Spleen (tissue), 11 donors: ENCODE measurements at regions not wholly inside any gene's neighbourhood (a gene's known extent, or its start where the extent isn't known, plus 50 kb on each side); places are given as distances from the start of the nearest gene placed in this dataset.
"Not testable (repeated sequence)": the region's sequence is repeated elsewhere in the genome, so short reads cannot be mapped to it uniquely, and the experiment has no call there.

ENCODE experiments used
- DNase-seq: peaks from one replicate; pipeline ENCODE4 v3.0.0-alpha.2; 2020
- H3K27ac ChIP-seq, 8 donors: fragments of 200-600 bp; sonication (generic) in 7 of 8; 1 replicate in 4 of 8; 2 replicates in 4 of 8; pipeline versions ENCODE4 v1.5.0 to v1.8.0; 2016 to 2021; ENCODE audit warnings: inconsistent platforms in 4 of 8, mild to moderate bottlenecking in 4 of 8, moderate library complexity in 1 of 8
- H3K27me3 ChIP-seq, 7 donors: fragments of 200-600 bp; sonication (generic) in 6 of 7; replicated peaks in 1 of 7; 1 replicate in 4 of 7; 2 replicates in 3 of 7; pipeline versions ENCODE4 v1.5.0 to v1.8.0; 2016 to 2021; ENCODE audit warnings: inconsistent platforms in 3 of 7, mild to moderate bottlenecking in 1 of 7
- H3K36me3 ChIP-seq, 6 donors: fragments of 200-600 bp; sonication (generic) in 5 of 6; 1 replicate in 4 of 6; 2 replicates in 2 of 6; pipeline versions ENCODE4 v1.5.0 to v1.8.0; 2016 to 2021; ENCODE audit warnings: inconsistent platforms in 2 of 6
- H3K4me1 ChIP-seq, 6 donors: fragments of 200-600 bp; sonication (generic) in 5 of 6; 1 replicate in 3 of 6; 2 replicates in 3 of 6; pipeline versions ENCODE4 v1.5.0 to v1.8.0; 2016 to 2021; ENCODE audit warnings: inconsistent platforms in 3 of 6
- H3K4me3 ChIP-seq, 8 donors: fragments of 200-600 bp; sonication (generic) in 7 of 8; 1 replicate in 4 of 8; 2 replicates in 4 of 8; pipeline versions ENCODE4 v1.5.0 to v1.8.0; 2016 to 2021; ENCODE audit warnings: inconsistent platforms in 4 of 8, mild to moderate bottlenecking in 4 of 8, moderate library complexity in 2 of 8
- H3K9me3 ChIP-seq, 8 donors: fragments of 200-600 bp; sonication (generic) in 7 of 8; 1 replicate in 4 of 8; 2 replicates in 4 of 8; pipeline versions ENCODE4 v1.5.0 to v1.8.0; 2016 to 2021; ENCODE audit warnings: inconsistent platforms in 4 of 8
- POLR2A ChIP-seq, 3 donors: fragments of 450-650 bp; IDR thresholded peaks; one replicate each; pipeline ENCODE4 v1.5.1; 2017; ENCODE audit warnings: antibody characterized with exemption in 3 of 3, mild to moderate bottlenecking in 1 of 3
- POLR2AphosphoS5 ChIP-seq, 3 donors: sonication (generic); formaldehyde crosslinking; IDR thresholded peaks; one replicate each; pipeline ENCODE4 v1.5.1; 2017; ENCODE audit warnings: antibody characterized with exemption in 3 of 3
- WGBS, 5 donors: extraction: QIAGEN DNeasy Blood & Tissue Kit in 3 of 5; methylation state at CpG; one replicate each; pipeline versions ENCODE4 v1.1.5 to v1.1.7; 2013 to 2018; 5-methylcytosine and 5-hydroxymethylcytosine counted together
- intact Hi-C: fragments of 100-400 bp; cut with DNase I; formaldehyde crosslinking; loops from one replicate; pipeline ENCODE4 v1.15.0; 2023; ENCODE audit warnings: low total_unique reads
- TF ChIP-seq, protein P1 (sequence below), 11 experiments: fragments of 200-600 bp in 7 of 11; fragments of 450-650 bp in 4 of 11; sonication (generic) in 4 of 11; IDR thresholded peaks in 8 of 11; conservative IDR thresholded peaks in 3 of 11; 1 replicate in 7 of 11; 2 replicates in 4 of 11; pipeline versions ENCODE4 v1.4.0 to v1.8.0; 2016 to 2021; ENCODE audit warnings: antibody characterized with exemption in 11 of 11, inconsistent platforms in 4 of 11, mild to moderate bottlenecking in 1 of 11
- donor health status: healthy with polysubstance abuse.
- donor health status: DM: no; HTN: no; CAD: no; lungs with moderate emphysema.
- donor health status: DM: no; HTN: no; CAD: no.
- donor health status: Bipolar disorder and iron deficiency.
- donor health status: healthy.
- donor health status: DM: no; HTN: no; CAD: no.
- donor health status: DM: yes; HTN: yes; CAD: no.

DNA sequence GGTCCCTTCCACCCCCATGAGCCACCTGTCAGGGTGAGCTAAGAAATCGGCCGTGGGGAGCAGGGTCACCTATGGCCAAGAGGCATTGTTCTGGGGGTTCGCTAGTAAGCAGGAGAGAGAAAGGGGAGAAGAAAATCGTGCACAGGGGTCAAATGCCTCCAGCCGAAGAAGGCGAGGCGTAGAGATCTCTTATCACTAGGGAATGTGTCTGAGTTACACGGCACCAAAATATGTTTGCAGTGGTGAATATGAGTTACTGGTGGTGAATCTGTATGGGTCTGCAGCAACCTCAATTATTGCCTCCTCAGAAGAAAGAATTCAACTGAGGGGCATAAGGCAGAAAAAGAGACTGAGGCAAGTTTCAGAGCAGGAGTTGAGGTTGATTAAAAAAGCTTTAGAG is 54.2 kb upstream of the RABGAP1L start:
- no peak overlapping the region for H3K27ac ChIP-seq
- intact Hi-C loops: no loop called here
- H3K27me3 ChIP-seq: no peaks in the 10 kb centered on the region
- no peak for DNase-seq
- H3K4me1 ChIP-seq: peaks cover 0 to 3% (median 0%) of the 10 kb centered on the region in 6 donors
- H3K9me3 ChIP-seq: no peaks in the 10 kb centered on the region
- 90 to 95% (median 91%) methylated on average over 8 of the region's 8 CpGs for WGBS, 5 donors
- no peaks in the 10 kb centered on the region for H3K36me3 ChIP-seq
- H3K4me3 ChIP-seq: no peak overlapping the region
- TF ChIP-seq, protein P1, sequence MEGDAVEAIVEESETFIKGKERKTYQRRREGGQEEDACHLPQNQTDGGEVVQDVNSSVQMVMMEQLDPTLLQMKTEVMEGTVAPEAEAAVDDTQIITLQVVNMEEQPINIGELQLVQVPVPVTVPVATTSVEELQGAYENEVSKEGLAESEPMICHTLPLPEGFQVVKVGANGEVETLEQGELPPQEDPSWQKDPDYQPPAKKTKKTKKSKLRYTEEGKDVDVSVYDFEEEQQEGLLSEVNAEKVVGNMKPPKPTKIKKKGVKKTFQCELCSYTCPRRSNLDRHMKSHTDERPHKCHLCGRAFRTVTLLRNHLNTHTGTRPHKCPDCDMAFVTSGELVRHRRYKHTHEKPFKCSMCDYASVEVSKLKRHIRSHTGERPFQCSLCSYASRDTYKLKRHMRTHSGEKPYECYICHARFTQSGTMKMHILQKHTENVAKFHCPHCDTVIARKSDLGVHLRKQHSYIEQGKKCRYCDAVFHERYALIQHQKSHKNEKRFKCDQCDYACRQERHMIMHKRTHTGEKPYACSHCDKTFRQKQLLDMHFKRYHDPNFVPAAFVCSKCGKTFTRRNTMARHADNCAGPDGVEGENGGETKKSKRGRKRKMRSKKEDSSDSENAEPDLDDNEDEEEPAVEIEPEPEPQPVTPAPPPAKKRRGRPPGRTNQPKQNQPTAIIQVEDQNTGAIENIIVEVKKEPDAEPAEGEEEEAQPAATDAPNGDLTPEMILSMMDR (IDR thresholded peaks at IDR 0.05 in 8 of 11, conservative IDR thresholded peaks at IDR 0.05 in 3 of 11): no peak
- no peak for TF ChIP-seq POLR2A (IDR thresholded peaks at IDR 0.05)

DNA sequence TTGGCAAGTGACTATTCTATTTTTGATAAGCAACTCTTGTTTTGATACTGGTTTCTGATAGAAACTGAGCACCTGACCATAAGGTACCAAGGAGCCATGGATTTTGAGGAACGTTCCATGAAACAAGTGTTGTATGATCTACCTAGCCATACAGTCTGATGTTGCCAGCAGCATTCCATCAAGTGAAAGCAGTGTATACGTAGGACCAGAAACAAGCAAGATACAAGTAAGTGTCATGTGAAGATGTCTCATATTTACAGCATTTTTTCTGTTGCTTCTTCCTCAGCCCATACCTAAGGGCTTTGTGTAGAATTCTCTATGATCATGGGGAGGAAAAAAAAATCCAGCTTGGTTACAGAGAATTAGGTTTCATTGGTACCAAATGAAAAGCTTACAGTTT is 55.6 kb upstream of the RABGAP1L start:
- H3K27ac ChIP-seq: no peak overlapping the region

DNA sequence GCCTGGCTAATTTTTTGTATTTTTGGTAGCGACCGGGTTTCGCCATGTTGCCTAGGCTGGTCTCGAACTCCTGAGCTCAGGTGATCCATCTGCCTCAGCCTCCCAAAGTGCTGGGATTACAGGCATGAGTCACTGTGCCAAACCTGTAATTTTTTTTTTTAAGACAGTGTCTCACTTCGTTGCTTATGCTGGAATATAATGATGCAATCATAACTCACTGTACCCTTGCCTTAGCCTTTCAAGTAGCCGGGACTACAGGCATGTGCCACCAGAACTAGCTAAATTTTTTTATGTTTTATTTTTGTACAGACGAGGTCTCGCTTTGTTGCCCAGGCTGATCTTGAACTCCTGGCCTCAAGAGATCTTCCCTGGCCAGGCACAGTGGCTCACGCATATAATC is 57.3 kb upstream of the RABGAP1L start:
- WGBS, 5 donors: 89 to 92% (median 92%) methylated on average over 9 of the region's 9 CpGs
- H3K27me3 ChIP-seq, H3K9me3 ChIP-seq, DNase-seq, H3K36me3 ChIP-seq, H3K27ac ChIP-seq, intact Hi-C loops, H3K4me1 ChIP-seq, H3K4me3 ChIP-seq: not testable (repeated sequence)

More for the DNA sequence above, 55.6 kb upstream of the RABGAP1L start:
- WGBS, 5 donors: 88 to 94% (median 91%) methylated on average over 2 of the region's 2 CpGs
- no peak for DNase-seq
- Histone ChIP-seq H3K36me3 (no peaks in the 10 kb centered on the region), H3K27me3 (no peaks in the 10 kb centered on the region), H3K4me3 (no peak overlapping the region), H3K4me1 (no peaks in the 10 kb centered on the region), H3K9me3 (no peaks in the 10 kb centered on the region)
- TF ChIP-seq, protein P1 (IDR thresholded peaks at IDR 0.05 in 8 of 11, conservative IDR thresholded peaks at IDR 0.05 in 3 of 11): no peak
- no peak for TF ChIP-seq POLR2AphosphoS5 (IDR thresholded peaks at IDR 0.05)
- no peak for TF ChIP-seq POLR2A (IDR thresholded peaks at IDR 0.05)
- intact Hi-C loops: no loop called here

DNA sequence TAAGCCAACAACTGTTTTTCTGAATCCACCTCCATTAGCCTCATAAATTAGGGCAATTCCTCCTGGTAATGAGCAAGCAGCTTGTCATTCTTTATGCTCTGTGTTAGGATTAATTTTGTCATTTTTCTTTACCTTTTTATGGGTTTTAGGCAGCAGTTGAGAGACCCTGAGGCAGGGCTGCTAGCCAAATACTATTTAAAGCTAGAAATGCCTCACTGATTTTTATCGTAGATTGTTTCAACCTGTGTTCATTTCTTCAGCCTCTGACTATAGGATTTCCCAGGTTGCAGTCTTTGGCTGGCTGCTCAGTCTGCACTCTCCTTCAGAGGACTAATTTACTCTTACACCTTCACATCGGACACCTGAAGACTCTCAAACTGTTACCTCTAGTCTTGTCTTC is 61.9 kb upstream of the RABGAP1L start:
- Histone ChIP-seq H3K36me3 (no peaks in the 10 kb centered on the region), H3K9me3 (no peaks in the 10 kb centered on the region), H3K27me3 (no peaks in the 10 kb centered on the region), H3K4me1 (no peaks in the 10 kb centered on the region), H3K4me3 (no peak overlapping the region), H3K27ac (no peak overlapping the region)
- intact Hi-C loops: no loop called here
- no peak for DNase-seq
- TF ChIP-seq, protein P1 (IDR thresholded peaks at IDR 0.05 in 8 of 11, conservative IDR thresholded peaks at IDR 0.05 in 3 of 11): no peak
- no peak for TF ChIP-seq POLR2AphosphoS5 (IDR thresholded peaks at IDR 0.05)
- TF ChIP-seq POLR2A (IDR thresholded peaks at IDR 0.05): no peak
- WGBS, 5 donors: 90 to 95% (median 91%) methylated on average over 2 of the region's 2 CpGs

DNA sequence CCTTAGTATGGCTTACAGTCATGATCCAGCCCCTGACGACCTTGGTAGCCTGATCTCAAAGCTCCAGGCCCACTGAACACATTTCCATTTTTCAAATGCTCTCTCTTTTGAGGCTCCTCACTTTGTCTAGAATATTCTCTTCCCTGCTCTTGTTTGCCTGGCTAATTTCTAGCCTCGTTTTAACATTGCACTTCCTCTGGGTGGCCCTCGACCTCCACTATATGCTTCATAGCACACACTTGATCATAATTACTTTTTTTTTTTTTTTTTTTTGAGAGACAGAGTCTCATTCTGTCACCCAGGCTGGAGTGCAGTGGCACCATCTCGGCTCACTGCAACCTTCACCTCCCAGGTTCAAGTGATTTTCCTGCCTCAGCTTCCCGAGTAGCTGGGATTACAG is 65.5 kb upstream of the RABGAP1L start:
- WGBS, 5 donors: 50 to 72% (median 59%) methylated on average over 5 of the region's 5 CpGs
- intact Hi-C loops, H3K9me3 ChIP-seq, H3K4me3 ChIP-seq, H3K27me3 ChIP-seq, DNase-seq, H3K36me3 ChIP-seq, H3K27ac ChIP-seq, H3K4me1 ChIP-seq: not testable (repeated sequence)
- TF ChIP-seq, protein P1 (IDR thresholded peaks at IDR 0.05 in 8 of 11, conservative IDR thresholded peaks at IDR 0.05 in 3 of 11): peak in 2 of 11 experiments; percentile 19 to 32
